ENCODE measurements at regions not wholly inside any gene's neighbourhood (a gene's known extent, or its start where the extent isn't known, plus 50 kb on each side); places are given as distances from the start of the nearest gene placed in this dataset.

DNA sequence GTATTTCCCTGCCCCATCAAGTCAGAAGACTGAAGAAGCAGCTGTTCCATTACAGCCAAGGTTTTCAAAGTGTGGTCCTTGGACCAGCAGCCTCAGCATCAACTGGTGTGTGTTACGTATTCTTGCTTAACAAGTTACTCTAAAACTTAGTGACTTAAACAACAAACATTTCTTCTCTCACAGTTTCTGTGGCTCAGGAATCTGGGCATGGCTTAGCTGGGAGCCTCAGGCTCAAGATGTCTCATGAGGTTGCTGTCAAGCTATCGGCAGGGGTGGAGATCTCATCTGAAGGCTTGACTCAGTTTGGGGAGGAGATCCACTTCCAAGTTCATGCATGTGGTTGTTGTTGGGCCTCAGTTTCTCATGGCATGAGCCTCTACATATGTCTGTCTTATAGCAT, 174.5 kb downstream of the KTN1 start:
- TF ChIP-seq POLR2A (IDR thresholded peaks at IDR 0.05; ENCODE audit: low read depth, low read length) (no peak), TAF1 (IDR thresholded peaks at IDR 0.05; ENCODE audit: borderline replicate concordance, low read depth, low read length) (no peak), POLR2AphosphoS5 (IDR thresholded peaks at IDR 0.05; ENCODE audit: low read depth, low read length) (no peak)
